H1 (cell line): ENCODE measurements at regions not wholly inside any gene's neighbourhood (a gene's known extent, or its start where the extent isn't known, plus 50 kb on each side); places are given as distances from the start of the nearest gene placed in this dataset.

Source experiments
- CTCF ChIA-PET: fragments of 300-600 bp; sonication (Branson Sonifier 250); formaldehyde crosslinking; loops from one replicate; lab custom pipeline; 2021; ENCODE audit not compliant: partially characterized antibody; lab: Charles Lee
- POLR2A ChIA-PET: fragments of 300-600 bp; sonication (Branson Sonifier 250); formaldehyde crosslinking; loops from one replicate; lab custom pipeline; 2021; ENCODE audit warnings: inconsistent platforms; ENCODE audit not compliant: partially characterized antibody; lab: Charles Lee
- DNase-seq, 2 experiments: peaks; one replicate each; pipeline versions ENCODE4 v3.0.0 to v3.0.0-alpha.2; 2010 to 2022; ENCODE audit warnings: low spot score in 2 of 2, low read depth in 1 of 2, mixed read lengths in 1 of 2
- FAIRE-seq: peaks from 2 replicates; lab custom pipeline; 2011; peaks lifted over from hg19 to GRCh38; lab: Jason Lieb, UNC
- H2AFZ ChIP-seq: 2 replicates; pipeline ENCODE4 v1.8.1; 2012; ENCODE audit warnings: low read length, inconsistent platforms
- H2AK5ac ChIP-seq: 2 replicates; pipeline ENCODE4 v1.6.1; 2013; ENCODE audit warnings: low read depth, low read length
- H2BK120ac ChIP-seq: replicated peaks from 2 replicates; pipeline ENCODE3; 2013; ENCODE audit warnings: low read depth, low read length, inconsistent platforms
- H2BK12ac ChIP-seq: 2 replicates; pipeline ENCODE4 v1.6.1; 2013; ENCODE audit warnings: low read depth, low read length
- H2BK15ac ChIP-seq: 2 replicates; pipeline ENCODE4 v1.6.1; 2013; ENCODE audit warnings: low read length
- H2BK20ac ChIP-seq: 2 replicates; pipeline ENCODE4 v1.6.1; 2013; ENCODE audit warnings: low read length
- H2BK5ac ChIP-seq: 2 replicates; pipeline ENCODE4 v1.6.1; 2013; ENCODE audit warnings: low read depth, low read length
- H3K14ac ChIP-seq: 2 replicates; pipeline ENCODE4 v1.6.1; 2013; ENCODE audit warnings: inconsistent platforms; ENCODE audit not compliant: insufficient read length
- H3K18ac ChIP-seq: 2 replicates; pipeline ENCODE4 v1.6.1; 2013; ENCODE audit warnings: low read length; ENCODE audit errors: extremely low read depth
- H3K23ac ChIP-seq: 2 replicates; pipeline ENCODE4 v1.6.1; 2013; ENCODE audit warnings: inconsistent platforms; ENCODE audit not compliant: insufficient read length
- H3K23me2 ChIP-seq: 2 replicates; pipeline ENCODE4 v1.6.1; 2013; ENCODE audit warnings: low read depth, low read length
- H3K27ac ChIP-seq: 2 replicates; pipeline ENCODE4 v1.6.1; 2011; ENCODE audit warnings: low read depth, low read length, inconsistent platforms
- H3K27me3 ChIP-seq, 4 experiments: replicated peaks in 1 of 4; 1 replicate in 1 of 4; 2 replicates in 3 of 4; pipeline versions ENCODE4 v1.6.1 to v1.8.1; 2011 to 2013; ENCODE audit warnings: low read length in 3 of 4, mild to moderate bottlenecking in 3 of 4, inconsistent platforms in 2 of 4, mixed read lengths in 2 of 4, moderate library complexity in 1 of 4; ENCODE audit not compliant: control insufficient read depth in 3 of 4, insufficient read depth in 3 of 4; ENCODE audit errors: extremely low read depth in 1 of 4
- H3K36me3 ChIP-seq, 4 experiments: 2 replicates each; pipeline versions ENCODE4 v1.6.1 to v1.8.1; 2011 to 2013; ENCODE audit warnings: mild to moderate bottlenecking in 4 of 4, low read length in 3 of 4, moderate library complexity in 2 of 4, control low read depth in 1 of 4, inconsistent platforms in 1 of 4; ENCODE audit not compliant: insufficient read depth in 4 of 4, control insufficient read depth in 2 of 4
- H3K4ac ChIP-seq: replicated peaks from 2 replicates; pipeline ENCODE3; 2013; ENCODE audit warnings: low read length, low read depth, mixed read lengths, inconsistent platforms; ENCODE audit not compliant: insufficient read length
- H3K4me1 ChIP-seq, 4 experiments: replicated peaks in 1 of 4; 1 replicate in 1 of 4; 2 replicates in 3 of 4; pipeline versions ENCODE4 v1.6.1 to v1.8.1; 2011 to 2013; ENCODE audit warnings: low read length in 3 of 4, inconsistent platforms in 2 of 4, mixed read lengths in 1 of 4; ENCODE audit not compliant: insufficient read depth in 4 of 4, control insufficient read depth in 3 of 4
- H3K4me2 ChIP-seq, 2 experiments: 2 replicates each; pipeline versions ENCODE4 v1.6.1 to v1.8.1; 2011 to 2013; ENCODE audit warnings: low read depth in 2 of 2, low read length in 2 of 2, control low read depth in 1 of 2, inconsistent platforms in 1 of 2, mild to moderate bottlenecking in 1 of 2; ENCODE audit not compliant: insufficient read depth in 1 of 2
- H3K4me3 ChIP-seq, 4 experiments: fragments of 200-600, 300-600 bp in 1 of 4; sonication (generic), shearing (Covaris generic), sonication (Bioruptor Twin) in 1 of 4; 2 replicates each; pipeline versions ENCODE4 v1.5.1 to v1.8.1; 2011 to 2016; ENCODE audit warnings: low read length in 4 of 4, low read depth in 3 of 4, control low read depth in 2 of 4, inconsistent platforms in 2 of 4, mild to moderate bottlenecking in 2 of 4, mixed read lengths in 1 of 4, moderate library complexity in 1 of 4; ENCODE audit not compliant: insufficient read depth in 2 of 4; ENCODE audit errors: extremely low read depth in 1 of 4
- H3K56ac ChIP-seq: replicated peaks from 2 replicates; pipeline ENCODE3; 2013; ENCODE audit warnings: low read depth, mild to moderate bottlenecking, mixed read lengths, low read length, inconsistent platforms; ENCODE audit not compliant: insufficient read length
- H3K79me1 ChIP-seq: 2 replicates; pipeline ENCODE4 v1.6.1; 2013; ENCODE audit warnings: low read depth, low read length, control low read depth
- H3K79me2 ChIP-seq, 2 experiments: 2 replicates each; pipeline versions ENCODE4 v1.6.1 to v1.8.1; 2012 to 2013; ENCODE audit warnings: low read length in 2 of 2, mild to moderate bottlenecking in 2 of 2, inconsistent platforms in 1 of 2; ENCODE audit not compliant: insufficient read depth in 2 of 2, control insufficient read depth in 1 of 2
- H3K9ac ChIP-seq, 4 experiments: replicated peaks in 1 of 4; 1 replicate in 1 of 4; 2 replicates in 3 of 4; pipeline versions ENCODE4 v1.6.1 to v1.8.1; 2011 to 2013; ENCODE audit warnings: low read depth in 3 of 4, low read length in 3 of 4, control low read depth in 2 of 4, mild to moderate bottlenecking in 2 of 4, moderate library complexity in 2 of 4, inconsistent platforms in 1 of 4; ENCODE audit errors: extremely low read depth in 1 of 4
- H3K9me3 ChIP-seq, 2 experiments: 2 replicates each; pipeline versions ENCODE4 v1.6.1 to v1.8.1; 2012 to 2013; ENCODE audit warnings: mild to moderate bottlenecking in 2 of 2, moderate library complexity in 2 of 2, control low read depth in 1 of 2, inconsistent platforms in 1 of 2, low read depth in 1 of 2, low read length in 1 of 2, mixed read lengths in 1 of 2; ENCODE audit not compliant: insufficient read depth in 2 of 2
- H4K20me1 ChIP-seq, 2 experiments: replicated peaks in 1 of 2; 2 replicates each; pipeline versions ENCODE3 to v1.8.1; 2011 to 2013; ENCODE audit warnings: inconsistent platforms in 2 of 2, low read length in 2 of 2, mild to moderate bottlenecking in 1 of 2; ENCODE audit not compliant: insufficient read depth in 2 of 2, control insufficient read depth in 1 of 2
- H4K5ac ChIP-seq: 2 replicates; pipeline ENCODE4 v1.6.1; 2013; ENCODE audit warnings: low read length, low read depth, mixed read lengths, inconsistent platforms; ENCODE audit not compliant: insufficient read length
- H4K8ac ChIP-seq: 2 replicates; pipeline ENCODE4 v1.8.0; 2013; ENCODE audit warnings: mild to moderate bottlenecking, moderate library complexity, low read length, inconsistent platforms; ENCODE audit not compliant: insufficient read depth; ENCODE audit errors: extremely low read depth
- H4K91ac ChIP-seq: replicated peaks from 2 replicates; pipeline ENCODE3; 2013; ENCODE audit warnings: low read length, mixed read lengths, inconsistent platforms; ENCODE audit not compliant: insufficient read length
- ASH2L ChIP-seq: fragments of 200-600, 300-600 bp; sonication (generic); IDR thresholded peaks from one replicate; pipeline ENCODE4 v1.7.1; 2017; ENCODE audit warnings: low read length
- CEBPB ChIP-seq: IDR thresholded peaks from 2 replicates; pipeline ENCODE4 v1.6.1; 2012; ENCODE audit warnings: low read depth, low read length
- CREB1 ChIP-seq: IDR thresholded peaks from 2 replicates; pipeline ENCODE4 v1.6.1; 2012; ENCODE audit warnings: inconsistent platforms
- EGR1 ChIP-seq: IDR thresholded peaks from 2 replicates; pipeline ENCODE4 v1.6.1; 2011; ENCODE audit warnings: low read depth, low read length, borderline replicate concordance
- HDAC2 ChIP-seq, 2 experiments: fragments of 300-600 bp in 1 of 2; sonication (generic) in 1 of 2; IDR thresholded peaks; 2 replicates each; pipeline ENCODE4 v1.6.1; 2011 to 2012; ENCODE audit warnings: low read depth in 2 of 2, low read length in 2 of 2, mild to moderate bottlenecking in 2 of 2, moderate library complexity in 2 of 2, borderline replicate concordance in 1 of 2, inconsistent platforms in 1 of 2
- KDM4A ChIP-seq: IDR thresholded peaks from one replicate; pipeline ENCODE4 v1.7.1; 2012; ENCODE audit warnings: low read depth, mild to moderate bottlenecking, moderate library complexity, low read length, inconsistent platforms; ENCODE audit not compliant: severe bottlenecking
- POU5F1 ChIP-seq: IDR thresholded peaks from 2 replicates; pipeline ENCODE4 v1.6.1; 2011; ENCODE audit warnings: low read depth, mild to moderate bottlenecking, low read length, moderate library complexity
- SP4 ChIP-seq: IDR thresholded peaks from 2 replicates; pipeline ENCODE4 v1.6.1; 2012; ENCODE audit warnings: low read length, inconsistent platforms
- TBP ChIP-seq: IDR thresholded peaks from 2 replicates; pipeline ENCODE4 v1.6.1; 2011; ENCODE audit warnings: low read depth, low read length, improper control_type of control experiment
- ZNF274 ChIP-seq: IDR thresholded peaks from 2 replicates; pipeline ENCODE4 v1.7.0; 2012; ENCODE audit warnings: low read length, borderline replicate concordance; ENCODE audit errors: extremely low read depth

DNA sequence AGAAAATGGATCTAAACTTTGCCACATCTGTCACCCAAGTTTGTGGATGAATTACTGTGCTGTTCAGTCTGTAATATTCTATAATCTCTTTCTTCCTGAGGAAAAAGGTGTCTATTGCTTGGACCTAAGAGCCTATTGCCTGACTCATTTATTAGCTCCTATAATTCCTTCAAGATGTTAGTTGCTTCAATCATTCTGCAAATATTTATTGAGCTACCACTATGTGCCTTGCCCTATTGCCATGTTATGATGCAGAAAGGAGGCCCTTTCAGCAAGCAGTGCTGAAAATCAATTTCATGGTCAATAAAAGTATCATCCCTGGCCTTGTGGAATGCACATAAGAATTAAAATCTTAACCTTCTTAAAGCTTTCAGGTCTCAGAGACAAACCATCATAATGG, 113.6 kb downstream of the CCER1 start:
- Histone ChIP-seq H3K23me2 (no peaks in the 10 kb centered on the region), H3K79me1 (no peaks in the 10 kb centered on the region), H3K18ac (no peak overlapping the region), H3K23ac (no peak overlapping the region), H3K14ac (no peak overlapping the region), H2BK20ac (no peak overlapping the region), H4K91ac (no peak overlapping the region), H2AK5ac (no peak overlapping the region), H2BK12ac (no peak overlapping the region), H2BK120ac (no peak overlapping the region), H3K4me1 (peaks cover 0 to 3% (median under 1%) of the 10 kb centered on the region in 4 experiments; a peak in 1 of 7 replicates), H4K20me1 (no peaks in the 10 kb centered on the region), H2BK5ac (no peak overlapping the region), H3K36me3 (no peaks in the 10 kb centered on the region), H3K9ac (no peak overlapping the region), H3K27ac (no peak overlapping the region), H3K4me3 (no peak overlapping the region), H3K4ac (no peak overlapping the region), H3K4me2 (no peak overlapping the region), H4K5ac (no peak overlapping the region), H2AFZ (no peak overlapping the region), H2BK15ac (no peak overlapping the region), H3K9me3 (no peaks in the 10 kb centered on the region), H3K56ac (no peak overlapping the region), H3K27me3 (no peaks in the 10 kb centered on the region), H4K8ac (no peak overlapping the region), H3K79me2 (no peaks in the 10 kb centered on the region)
- no peak for TF ChIP-seq HDAC2 (IDR thresholded peaks at IDR 0.05; ENCODE audit: borderline replicate concordance in 1 of 2, low read depth in 2 of 2, low read length in 2 of 2)
- TF ChIP-seq POU5F1: no peak
- TF ChIP-seq KDM4A: no peak
- TF ChIP-seq EGR1: no peak
- TF ChIP-seq ASH2L: no peak
- no peak for TF ChIP-seq CEBPB
- TF ChIP-seq CREB1: no peak
- no peak for TF ChIP-seq ZNF274
- TF ChIP-seq SP4: no peak
- no peak for TF ChIP-seq TBP
- no peak for FAIRE-seq
- POLR2A ChIA-PET: no interaction called here
- DNase-seq: no peak
- CTCF ChIA-PET: interaction anchor here (0.6 to 2.5 kb wide), 2 partner anchors 13 to 926 kb away, joined by 3 to 11 read pairs; no protein-coding TSS in a partner anchor
